ENCODE measurements at regions not wholly inside any gene's neighbourhood (a gene's known extent, or its start where the extent isn't known, plus 50 kb on each side); places are given as distances from the start of the nearest gene placed in this dataset.

DNA sequence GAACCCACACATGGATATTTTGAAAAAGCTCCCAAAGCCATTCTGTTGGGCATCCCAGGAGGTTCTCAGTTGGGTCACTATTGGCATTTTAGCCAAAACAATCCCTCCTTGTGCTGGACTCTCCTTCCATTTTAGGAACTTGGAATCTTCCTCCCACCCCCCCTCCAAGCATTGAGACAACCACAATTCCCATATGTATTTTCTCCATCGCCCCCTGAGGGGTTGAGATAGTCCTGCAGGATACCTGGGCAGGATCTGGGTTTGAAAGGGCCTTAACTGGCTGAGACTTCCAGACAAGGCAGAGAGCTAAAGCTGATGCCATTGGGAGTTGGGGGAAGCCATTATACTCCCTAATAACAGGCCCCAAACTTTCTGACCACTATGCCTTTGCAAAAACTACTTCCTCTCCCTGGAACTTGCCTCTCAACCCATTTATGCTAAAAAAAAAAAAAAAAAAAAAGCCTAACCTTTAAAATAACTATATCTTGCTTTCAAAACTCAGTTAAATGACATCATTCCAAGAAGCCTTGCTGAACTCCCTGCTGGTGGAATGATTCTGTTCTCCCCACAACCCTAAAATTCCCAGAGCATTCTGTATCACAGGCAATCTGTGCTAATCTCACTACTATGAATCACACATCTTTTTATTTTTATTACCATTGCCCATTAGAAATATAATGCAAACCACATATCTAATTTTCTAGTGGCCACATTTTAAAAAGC lies 77.5 kb upstream of the PDE1C start:
- CTCF ChIA-PET = interaction anchor here (0.8 kb wide), 1 partner anchor 71 kb away, joined by 3 read pairs; no protein-coding TSS in a partner anchor
- TF ChIP-seq, protein P1, sequence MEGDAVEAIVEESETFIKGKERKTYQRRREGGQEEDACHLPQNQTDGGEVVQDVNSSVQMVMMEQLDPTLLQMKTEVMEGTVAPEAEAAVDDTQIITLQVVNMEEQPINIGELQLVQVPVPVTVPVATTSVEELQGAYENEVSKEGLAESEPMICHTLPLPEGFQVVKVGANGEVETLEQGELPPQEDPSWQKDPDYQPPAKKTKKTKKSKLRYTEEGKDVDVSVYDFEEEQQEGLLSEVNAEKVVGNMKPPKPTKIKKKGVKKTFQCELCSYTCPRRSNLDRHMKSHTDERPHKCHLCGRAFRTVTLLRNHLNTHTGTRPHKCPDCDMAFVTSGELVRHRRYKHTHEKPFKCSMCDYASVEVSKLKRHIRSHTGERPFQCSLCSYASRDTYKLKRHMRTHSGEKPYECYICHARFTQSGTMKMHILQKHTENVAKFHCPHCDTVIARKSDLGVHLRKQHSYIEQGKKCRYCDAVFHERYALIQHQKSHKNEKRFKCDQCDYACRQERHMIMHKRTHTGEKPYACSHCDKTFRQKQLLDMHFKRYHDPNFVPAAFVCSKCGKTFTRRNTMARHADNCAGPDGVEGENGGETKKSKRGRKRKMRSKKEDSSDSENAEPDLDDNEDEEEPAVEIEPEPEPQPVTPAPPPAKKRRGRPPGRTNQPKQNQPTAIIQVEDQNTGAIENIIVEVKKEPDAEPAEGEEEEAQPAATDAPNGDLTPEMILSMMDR (IDR thresholded peaks at IDR 0.05; ENCODE audit: insufficient read depth, low read length, missing control alignments) = no peak
- H3K4me3 ChIP-seq (ENCODE audit: low read depth, low read length) = no peak overlapping the region
- POLR2A ChIA-PET = no interaction called here
- peak; percentile 53 for DNase-seq (ENCODE audit: low read depth, low spot score)

DNA sequence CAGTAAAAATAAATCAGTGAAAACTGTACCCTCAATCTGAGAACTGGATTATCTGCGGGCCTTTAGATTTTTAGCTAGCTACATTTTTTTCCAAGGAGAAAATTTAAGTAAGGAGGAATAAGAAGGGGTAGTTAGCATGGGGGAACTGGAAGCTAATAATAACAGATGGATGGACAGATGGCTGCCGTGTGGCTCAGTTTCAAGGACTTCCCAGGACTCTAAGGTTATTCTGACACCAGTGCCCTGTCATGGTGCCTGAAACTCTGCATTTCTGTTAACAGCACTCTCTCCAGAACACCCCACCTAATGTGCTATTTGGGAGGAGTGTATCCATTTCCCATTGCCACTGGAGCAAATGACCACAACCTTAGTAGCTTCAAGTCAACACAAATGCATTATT lies 75.7 kb upstream of the PDE1C start:
- CTCF ChIA-PET = interaction anchor here (1.4 to 2.3 kb wide), 2 partner anchors 14 to 19 kb away, joined by 5 to 7 read pairs; no protein-coding TSS in a partner anchor
- no peak overlapping the region for H3K4me3 ChIP-seq (ENCODE audit: low read depth, low read length)
- TF ChIP-seq, protein P1 (IDR thresholded peaks at IDR 0.05; ENCODE audit: insufficient read depth, low read length, missing control alignments) = no peak
- DNase-seq (ENCODE audit: low read depth, low spot score) = no peak
- POLR2A ChIA-PET = no interaction called here

DNA sequence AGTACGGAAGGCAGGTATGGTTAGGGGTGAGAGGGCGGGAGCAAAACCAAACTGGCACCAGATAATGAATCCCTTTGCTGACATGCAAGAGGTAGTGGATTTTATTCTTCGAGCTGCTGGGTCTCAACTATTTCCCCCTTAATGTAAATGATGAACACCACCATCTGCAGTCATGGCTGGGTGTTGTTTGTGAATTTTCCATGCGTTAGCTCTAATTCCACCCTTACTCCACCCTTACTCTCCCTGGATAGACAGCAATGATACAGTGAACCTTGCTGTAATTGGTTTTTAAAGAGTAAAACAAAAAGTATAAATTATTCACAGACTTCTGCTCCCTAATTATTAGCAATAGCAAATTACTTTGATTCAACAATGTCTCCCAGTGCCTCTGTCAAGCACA lies 74.5 kb upstream of the PDE1C start:
- TF ChIP-seq, protein P1 (IDR thresholded peaks at IDR 0.05; ENCODE audit: insufficient read depth, low read length, missing control alignments) = no peak
- no peak for DNase-seq (ENCODE audit: low read depth, low spot score)
- ChIA-PET POLR2A (no interaction called here), CTCF (interaction anchor here (1.8 to 2.3 kb wide), 2 partner anchors 11 to 21 kb away, joined by 4 to 7 read pairs; no protein-coding TSS in a partner anchor)
- H3K4me3 ChIP-seq (ENCODE audit: low read depth, low read length) = no peak overlapping the region

DNA sequence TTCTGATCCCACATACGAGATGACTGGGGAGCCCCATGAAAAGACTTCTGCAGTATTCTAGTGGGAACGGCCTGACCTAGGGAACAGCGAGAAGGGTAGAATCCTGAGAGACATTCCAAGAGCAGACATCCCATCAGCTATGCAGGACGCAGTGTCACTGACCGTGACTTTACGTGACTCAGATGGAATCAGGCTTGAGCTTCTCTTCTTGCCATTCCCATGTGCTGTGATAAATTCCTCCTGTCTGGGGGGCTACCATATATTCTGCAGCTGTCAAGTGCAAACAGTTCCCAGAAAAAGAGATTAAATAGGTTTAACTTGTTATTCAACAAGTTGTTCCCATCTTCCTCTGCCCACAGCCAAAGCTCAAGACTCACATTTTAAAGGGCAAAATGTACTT lies 73.1 kb upstream of the PDE1C start:
- peak; percentile 42 for DNase-seq (ENCODE audit: low read depth, low spot score)
- no peak overlapping the region for H3K4me3 ChIP-seq (ENCODE audit: low read depth, low read length)
- ChIA-PET POLR2A (interaction anchor here (1.1 to 2.1 kb wide), 3 partner anchors 16 to 20 kb away, joined by 3 to 13 read pairs (median 4); no protein-coding TSS in a partner anchor), CTCF (interaction anchor here (1.1 to 1.8 kb wide), 3 partner anchors 10 to 23 kb away, joined by 3 to 4 read pairs (median 3); no protein-coding TSS in a partner anchor)
- TF ChIP-seq, protein P1 (IDR thresholded peaks at IDR 0.05; ENCODE audit: insufficient read depth, low read length, missing control alignments) = no peak

DNA sequence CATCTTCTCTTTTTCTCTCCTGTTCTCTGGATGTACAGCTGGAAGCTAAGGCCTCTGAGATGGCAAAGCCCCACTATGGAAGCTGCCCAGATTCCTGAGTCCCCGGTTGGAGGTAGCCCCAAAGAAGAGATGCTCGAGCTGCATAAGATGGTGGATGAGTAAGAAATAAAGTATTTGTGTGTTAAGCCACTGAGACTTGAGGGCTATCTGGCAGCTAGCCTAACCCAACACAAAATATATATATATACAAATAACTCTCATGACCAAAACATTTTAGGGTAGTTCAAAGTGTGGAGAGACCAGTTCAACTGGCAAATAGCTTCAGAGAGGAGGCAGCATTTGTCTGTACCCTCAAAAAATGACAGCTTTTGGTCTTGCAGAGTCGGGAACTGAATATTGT lies 72.4 kb upstream of the PDE1C start:
- POLR2A ChIA-PET = interaction anchor here (1.1 to 2.1 kb wide), 3 partner anchors 16 to 21 kb away, joined by 3 to 13 read pairs (median 4); no protein-coding TSS in a partner anchor

More for the DNA sequence above, 72.4 kb upstream of the PDE1C start:
- peak; percentile 81 for DNase-seq (ENCODE audit: low read depth, low spot score)
- no peak overlapping the region for H3K4me3 ChIP-seq (ENCODE audit: low read depth, low read length)
- TF ChIP-seq, protein P1 (IDR thresholded peaks at IDR 0.05; ENCODE audit: insufficient read depth, low read length, missing control alignments) = no peak
- CTCF ChIA-PET = interaction anchor here (1.1 kb wide), 2 partner anchors 22 to 24 kb away, joined by 3 read pairs; no protein-coding TSS in a partner anchor

Measured in AG04449 (cell line).